K562 (cell line): ENCODE measurements at regions not wholly inside any gene's neighbourhood (a gene's known extent, or its start where the extent isn't known, plus 50 kb on each side); places are given as distances from the start of the nearest gene placed in this dataset.

ENCODE experiments used
- ATAC-seq: fragments of 200-7000 bp; cut with Tn5 transposase; 3 replicates; pipeline ENCODE4 v1.9.1; 2020; ENCODE audit warnings: moderate library complexity
- BruUV-seq: library from RNA; stranded (reverse); fragments of 400-500 nt; replicated peaks from 2 replicates; lab custom pipeline; 2021; lab: Mats Ljungman, UMichigan
- CTCF ChIA-PET: fragments of 300-600 bp; formaldehyde crosslinking; extraction: SDS; loops from one replicate; lab custom pipeline; 2021; ENCODE audit warnings: low intra/inter-chr PET ratio; lab: Yijun Ruan, JAX
- POLR2A ChIA-PET: fragments of 300-600, 350-650 bp; sonication (Branson Sonifier 250); formaldehyde crosslinking; extraction: SDS; loops from one replicate; lab custom pipeline; 2021; ENCODE audit warnings: antibody characterized with exemption, inconsistent platforms; lab: Yijun Ruan, JAX
- DNase-seq, 4 experiments: peaks; one replicate each; pipeline versions ENCODE4 v3.0.0 to v3.0.0-alpha.2; 2011 to 2018; ENCODE audit warnings: low spot score in 3 of 4, mixed read lengths in 3 of 4; ENCODE audit errors: extremely low read depth in 1 of 4
- FAIRE-seq: peaks from 2 replicates; lab custom pipeline; 2011; peaks lifted over from hg19 to GRCh38; lab: Jason Lieb, UNC
- H2AFZ ChIP-seq: 2 replicates; pipeline ENCODE4 v1.6.0; 2011; ENCODE audit warnings: low read depth, low read length, control low read depth, inconsistent platforms
- H3K27ac ChIP-seq: fragments of 200-600 bp; 3 replicates; pipeline ENCODE4 v1.8.0; 2011; ENCODE audit warnings: low read depth, mild to moderate bottlenecking, control low read depth, inconsistent platforms, low read length, moderate library complexity, mixed read lengths; ENCODE audit errors: extremely low read depth
- H3K27me3 ChIP-seq, 2 experiments: fragments of 300-600 bp in 1 of 2; 2 replicates in 1 of 2; 3 replicates in 1 of 2; pipeline versions ENCODE4 v1.6.0 to v1.8.0; 2011; ENCODE audit warnings: inconsistent platforms in 2 of 2, low read length in 2 of 2, mild to moderate bottlenecking in 1 of 2, mixed read lengths in 1 of 2, moderate library complexity in 1 of 2; ENCODE audit not compliant: control insufficient read depth in 2 of 2, insufficient read depth in 2 of 2
- H3K36me3 ChIP-seq: fragments of 300-600 bp; 3 replicates; pipeline ENCODE4 v1.8.0; 2011; ENCODE audit warnings: mild to moderate bottlenecking, low read length, inconsistent platforms; ENCODE audit not compliant: control insufficient read depth, insufficient read depth
- H3K4me1 ChIP-seq, 2 experiments: fragments of 200-600 bp in 1 of 2; replicated peaks in 1 of 2; 2 replicates in 1 of 2; 3 replicates in 1 of 2; pipeline versions ENCODE4 v1.5.1 to v1.8.0; 2011; ENCODE audit warnings: inconsistent platforms in 2 of 2, low read length in 2 of 2, mild to moderate bottlenecking in 1 of 2, mixed read lengths in 1 of 2, moderate library complexity in 1 of 2; ENCODE audit not compliant: control insufficient read depth in 2 of 2, insufficient read depth in 2 of 2
- H3K4me2 ChIP-seq: 2 replicates; pipeline ENCODE4 v1.6.1; 2011; ENCODE audit warnings: low read length, control low read depth, inconsistent platforms, mixed read lengths; ENCODE audit not compliant: insufficient read depth
- H3K4me3 ChIP-seq: fragments of 200-600 bp; sonication (generic), shearing (Covaris generic); 2 replicates; pipeline ENCODE4 v1.5.1; 2016; ENCODE audit warnings: control low read depth, inconsistent platforms
- H3K79me2 ChIP-seq: fragments of 200-600 bp; 3 replicates; pipeline ENCODE4 v1.8.0; 2011; ENCODE audit warnings: low read length, inconsistent platforms; ENCODE audit not compliant: control insufficient read depth, insufficient read depth
- H3K9ac ChIP-seq, 2 experiments: 2 replicates each; pipeline versions ENCODE4 v1.6.0 to v1.6.1; 2011; ENCODE audit warnings: low read depth in 2 of 2, low read length in 2 of 2, control low read depth in 1 of 2, inconsistent platforms in 1 of 2, mild to moderate bottlenecking in 1 of 2, mixed read lengths in 1 of 2; ENCODE audit not compliant: insufficient read depth in 1 of 2
- H3K9me1 ChIP-seq: one replicate; pipeline ENCODE4 v1.6.0; 2011; ENCODE audit warnings: inconsistent platforms, mild to moderate bottlenecking, low read length, moderate library complexity; ENCODE audit not compliant: control insufficient read depth, insufficient read depth
- H3K9me3 ChIP-seq: replicated peaks from 2 replicates; pipeline ENCODE4 v1.5.1; 2011; ENCODE audit warnings: low read depth, low read length, inconsistent platforms; ENCODE audit not compliant: control insufficient read depth, insufficient read depth
- H4K20me1 ChIP-seq: replicated peaks from 2 replicates; pipeline ENCODE4 v1.6.1; 2011; ENCODE audit warnings: low read length, inconsistent platforms, mixed read lengths; ENCODE audit not compliant: control insufficient read depth, insufficient read depth
- ARID3A ChIP-seq: IDR thresholded peaks from 2 replicates; pipeline ENCODE4 v1.6.1; 2012; ENCODE audit warnings: low read depth, low read length, improper control_type of control experiment, borderline replicate concordance
- CTCF ChIP-seq, 3 experiments: IDR thresholded peaks in 2 of 3; conservative IDR thresholded peaks in 1 of 3; 2 replicates each; pipeline ENCODE4 v1.5.1; 2011 to 2012; ENCODE audit warnings: low read length in 3 of 3, mild to moderate bottlenecking in 3 of 3, control low read depth in 2 of 3, improper control_type of control experiment in 1 of 3, inconsistent platforms in 1 of 3, low read depth in 1 of 3, mixed read lengths in 1 of 3, moderate library complexity in 1 of 3; ENCODE audit not compliant: insufficient read depth in 2 of 3
- CTCFL ChIP-seq: IDR thresholded peaks from 2 replicates; pipeline ENCODE4 v1.6.1; 2011; ENCODE audit warnings: borderline replicate concordance, low read depth, mild to moderate bottlenecking, moderate library complexity, low read length; ENCODE audit not compliant: insufficient read depth, poor library complexity, severe bottlenecking
- FOS ChIP-seq: IDR thresholded peaks from 3 replicates; pipeline ENCODE4 v1.6.1; 2011; ENCODE audit not compliant: insufficient read length; ENCODE audit errors: extremely low read depth
- FOXJ2 ChIP-seq: fragments of 200-800 bp; sonication (Bioruptor generic); IDR thresholded peaks from 2 replicates; pipeline ENCODE4 v1.6.1; 2016; ENCODE audit warnings: missing genetic modification characterization, missing compliant biosample characterization
- OTX1 ChIP-seq: fragments of 450-650 bp; formaldehyde crosslinking; IDR thresholded peaks from 2 replicates; pipeline ENCODE4 v1.4.0; 2022; ENCODE audit warnings: mild to moderate bottlenecking
- RAD21 ChIP-seq, 2 experiments: fragments of 250-450 bp in 1 of 2; fragments of 450-650 bp in 1 of 2; sonication (Bioruptor Pico) in 1 of 2; formaldehyde crosslinking in 1 of 2; IDR thresholded peaks in 1 of 2; conservative IDR thresholded peaks in 1 of 2; 2 replicates each; pipeline versions ENCODE4 v1.4.0 to v1.8.0; 2020 to 2022; ENCODE audit warnings: mild to moderate bottlenecking in 2 of 2, moderate library complexity in 1 of 2
- SPI1 ChIP-seq: IDR thresholded peaks from 2 replicates; pipeline ENCODE4 v1.6.1; 2011; ENCODE audit warnings: low read depth, low read length, control low read depth, borderline replicate concordance
- TRIM24 ChIP-seq, 2 experiments: fragments of 450-650 bp; IDR thresholded peaks; 2 replicates each; pipeline ENCODE4 v1.6.1; 2016
- ZNF212 ChIP-seq: fragments of 450-650 bp; formaldehyde crosslinking; IDR thresholded peaks from 2 replicates; pipeline ENCODE4 v1.4.0; 2020; ENCODE audit warnings: mild to moderate bottlenecking
- ZNF766 ChIP-seq: fragments of 200-800 bp; sonication (Bioruptor generic); conservative IDR thresholded peaks from 2 replicates; pipeline ENCODE4 v1.6.1; 2016; ENCODE audit warnings: missing genetic modification characterization, missing compliant biosample characterization
- WGBS: fragments of 100-300 bp; shearing (Covaris generic); methylation state at CpG from one replicate; pipeline ENCODE4 v1.1.6; 2016; ENCODE audit warnings: low coverage, mixed read lengths; ENCODE audit not compliant: insufficient coverage; ENCODE audit errors: missing lambda C conversion rate; 5-methylcytosine and 5-hydroxymethylcytosine counted together
- in situ Hi-C: fragments of 300-500 bp; cut with MboI; formaldehyde crosslinking; loops from 4 replicates; pipeline ENCODE4 v1.15.0; 2018; ENCODE audit warnings: inconsistent platforms, mixed read lengths
- intact Hi-C: fragments of 100-400 bp; cut with micrococcal nuclease; formaldehyde crosslinking; loops from 2 replicates; pipeline ENCODE4 v1.14.2; 2022

GRCh38 chr1:90149101-90149500 is 154.2 kb downstream of the ZNF326 start:
- DNase-seq (peak in 2 of 4 experiments; percentile 12 to 14), ATAC-seq (peak; percentile 66), FAIRE-seq (peak; percentile 57)
- TF ChIP-seq SPI1 (0 out of 2 replicates have a peak, but pooled peaks have one; percentile 13), RAD21 (CRISPR knock-in tag; conservative IDR thresholded peaks at IDR 0.05 in 1 of 2, IDR thresholded peaks at IDR 0.05 in 1 of 2) (peak in 1 of 2 experiments; percentile 24; a peak in 1 of 4 replicates), FOXJ2 (tag) (no peak), TRIM24 (IDR thresholded peaks at IDR 0.05) (no peak), CTCFL (peak; percentile 64), OTX1 (CRISPR knock-in tag) (no peak), CTCF (IDR thresholded peaks at IDR 0.05 in 2 of 3, conservative IDR thresholded peaks at IDR 0.05 in 1 of 3; ENCODE audit: insufficient read depth in 2 of 3, low read depth in 1 of 3, low read length in 3 of 3) (peak; percentile 7 to 57 (median 46); a peak in 5 of 6 replicates), ARID3A (no peak), FOS (no peak), ZNF212 (no peak), ZNF766 (CRISPR knock-in tag) (no peak)
- WGBS, result 3% methylated on average over 6 of the region's 6 CpGs
- Histone ChIP-seq H3K9me3 (no peaks in the 10 kb centered on the region), H3K27ac (no peak overlapping the region), H3K79me2 (no peaks in the 10 kb centered on the region), H4K20me1 (no peaks in the 10 kb centered on the region), H3K27me3 (no peaks in the 10 kb centered on the region), H3K4me2 (no peak overlapping the region), H3K36me3 (no peaks in the 10 kb centered on the region), H3K9ac (no peak overlapping the region), H3K4me1 (no peaks in the 10 kb centered on the region), H3K4me3 (no peak overlapping the region), H2AFZ (no peak overlapping the region), H3K9me1 (no peaks in the 10 kb centered on the region)
- POLR2A ChIA-PET, result no interaction called here
- no TSS peak for BruUV-seq
- CTCF ChIA-PET, result interaction anchor here (0.6 to 1.5 kb wide), 2 partner anchors 103 to 1175 kb away, joined by 6 to 9 read pairs; no protein-coding TSS in a partner anchor
- intact Hi-C loops, result no loop called here
- in situ Hi-C loops, result no loop called here
